ENCODE measurements at regions not wholly inside any gene's neighbourhood (a gene's known extent, or its start where the extent isn't known, plus 50 kb on each side); places are given as distances from the start of the nearest gene placed in this dataset.

DNA sequence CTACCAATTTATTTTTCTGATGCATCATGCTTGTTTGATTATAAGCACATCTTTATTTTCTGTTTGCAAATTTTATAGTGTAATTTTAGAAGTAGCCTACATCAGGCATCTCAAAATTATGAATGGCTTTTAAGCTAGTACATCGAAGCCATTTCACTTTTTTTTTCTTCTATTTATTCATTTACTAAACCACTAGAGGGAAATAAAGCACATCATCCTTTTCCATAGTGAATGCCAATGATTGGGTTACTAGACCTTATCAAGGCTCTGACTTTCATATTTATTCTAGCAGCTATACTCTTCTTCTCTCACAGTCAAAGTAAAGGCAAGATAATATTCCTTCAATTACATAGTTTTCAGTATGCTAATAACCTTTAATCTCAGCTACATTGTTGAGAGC is 736.4 kb upstream of the LRFN5 start:
- DNase-seq: no peak

DNA sequence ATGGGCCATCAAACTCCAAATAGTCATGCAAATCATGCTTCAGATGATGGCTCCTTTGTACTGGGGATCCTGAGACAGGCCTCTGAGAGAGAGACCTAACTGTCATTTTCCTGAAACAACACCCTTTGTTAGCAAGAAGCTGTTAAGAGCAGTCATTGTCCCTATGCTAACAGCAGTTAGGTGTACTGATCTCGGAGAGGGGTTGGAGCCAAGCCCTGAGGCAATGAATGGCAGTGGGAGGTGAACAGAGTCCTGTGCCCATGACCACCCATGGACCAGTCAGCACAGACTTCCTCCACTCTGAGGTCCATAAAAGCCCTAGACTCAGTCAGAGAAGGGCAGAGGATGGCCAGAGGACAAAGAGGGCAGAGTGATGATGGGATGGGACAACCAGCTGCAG is 747.6 kb upstream of the LRFN5 start:
- DNase-seq: no peak

DNA sequence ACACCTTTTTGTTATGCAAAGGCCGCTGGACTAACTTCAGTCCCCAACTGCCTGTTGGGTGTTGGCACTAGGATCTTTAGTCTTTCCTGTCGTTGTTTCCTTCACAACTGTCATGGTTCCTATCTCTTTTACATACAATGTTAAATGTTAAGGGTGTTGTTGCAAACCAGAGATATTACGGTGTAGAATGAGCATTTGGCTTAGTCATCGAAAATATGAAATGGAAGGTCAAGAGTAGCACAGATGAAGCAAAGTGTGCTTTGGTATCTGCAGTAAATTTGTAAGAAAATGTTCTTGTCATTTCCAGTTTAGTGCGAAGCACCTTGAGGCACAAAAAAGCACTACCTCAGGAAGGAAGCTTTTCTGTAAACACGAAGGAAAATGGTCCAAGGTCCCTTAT is 751.3 kb upstream of the LRFN5 start:
- DNase-seq: no peak

DNA sequence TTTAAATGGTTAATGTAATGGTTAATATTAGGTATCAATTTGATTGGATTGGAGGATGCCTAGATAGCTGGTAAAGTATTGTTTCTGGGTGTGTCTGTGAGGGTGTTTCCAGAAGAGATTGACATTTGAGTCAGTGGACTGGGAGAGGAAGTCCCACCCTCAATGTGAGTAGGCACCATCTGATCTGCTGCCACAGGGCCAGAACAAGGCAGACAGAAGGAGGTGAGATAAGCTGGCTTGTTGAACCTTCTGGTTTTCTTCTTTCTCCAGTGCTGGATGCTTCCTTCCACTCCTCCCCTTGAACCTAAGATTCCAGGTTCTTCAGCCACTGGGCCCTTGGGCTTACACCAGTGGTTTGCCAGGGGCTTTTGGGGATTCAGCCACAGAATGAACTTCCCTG is 756.5 kb upstream of the LRFN5 start:
- DNase-seq: no peak

DNA sequence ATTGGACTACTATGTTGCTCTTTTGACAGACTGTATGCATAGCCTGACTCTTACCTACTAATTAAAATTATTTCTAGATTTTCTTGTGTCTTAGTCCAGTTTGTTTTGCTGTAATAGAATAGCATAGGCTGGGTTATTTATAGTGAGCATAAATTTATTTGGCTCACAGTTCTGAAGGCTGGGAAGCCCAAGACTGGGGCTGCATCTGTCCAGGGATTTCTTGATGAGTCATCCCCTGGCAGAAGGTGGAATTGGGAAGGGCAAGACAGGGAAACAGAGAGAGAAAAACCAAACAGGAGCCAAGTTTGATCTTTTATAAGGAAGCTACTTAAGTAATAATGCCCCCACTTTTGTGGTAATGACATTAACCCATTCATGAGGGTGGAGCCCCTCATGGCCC is 759.2 kb upstream of the LRFN5 start:
- DNase-seq: no peak

DNA sequence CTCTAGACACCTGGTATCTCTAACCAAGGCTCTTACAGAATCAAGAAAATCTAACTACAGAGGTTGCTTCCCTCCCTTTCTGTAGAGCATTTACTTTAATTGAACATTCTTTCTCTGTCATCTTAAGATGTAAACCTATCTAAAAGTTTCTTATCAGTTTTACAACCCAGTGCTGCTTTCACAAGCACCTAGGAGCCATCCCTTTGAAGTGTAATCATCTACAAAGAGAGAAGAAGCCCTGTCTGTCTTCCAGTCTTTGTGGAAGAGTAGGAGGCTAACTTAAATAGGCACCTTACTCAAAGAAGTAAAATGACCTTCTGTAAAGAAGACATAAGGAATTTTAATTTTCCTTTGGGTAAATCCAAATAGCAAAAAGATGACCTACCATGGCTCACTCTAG is 763.9 kb upstream of the LRFN5 start:
- DNase-seq: no peak

DNA sequence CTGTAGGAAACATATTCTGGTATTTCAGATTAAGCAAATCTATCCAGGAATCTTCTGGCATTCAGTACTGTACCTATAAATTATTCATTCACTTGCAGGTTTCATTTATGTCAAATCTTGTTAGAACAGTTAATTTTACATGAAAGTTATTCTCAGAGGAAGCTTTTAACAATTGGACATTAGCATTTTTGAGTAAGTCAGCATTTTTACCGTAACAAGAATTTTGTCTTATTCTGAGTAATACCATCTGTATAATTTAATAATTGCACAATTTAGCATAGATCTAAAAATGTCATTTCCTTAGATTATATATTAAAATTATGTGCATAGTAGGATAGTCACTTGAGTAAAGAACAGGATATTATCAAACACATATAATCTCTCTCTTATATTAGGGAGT is 764.8 kb upstream of the LRFN5 start:
- DNase-seq: no peak

DNA sequence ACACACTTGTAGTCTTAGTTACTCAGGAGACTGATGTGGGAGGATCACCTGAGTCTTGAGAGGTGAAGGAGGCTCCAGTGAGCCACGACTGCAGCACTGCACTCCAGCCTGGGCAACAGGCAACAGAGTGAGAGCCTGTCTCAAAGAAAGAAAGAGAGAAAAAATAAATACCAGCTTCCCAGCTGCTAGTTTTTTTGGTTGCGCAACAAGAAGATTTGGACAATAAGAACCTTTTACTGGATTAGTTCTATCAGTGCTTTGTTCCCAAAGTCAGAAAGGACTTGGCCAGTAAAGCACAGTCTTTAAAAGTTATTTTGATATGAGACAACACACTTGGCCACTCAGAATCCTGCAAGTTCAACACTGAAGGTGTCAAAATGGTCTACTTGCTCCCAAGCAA is 768.1 kb upstream of the LRFN5 start:
- DNase-seq: no peak

DNA sequence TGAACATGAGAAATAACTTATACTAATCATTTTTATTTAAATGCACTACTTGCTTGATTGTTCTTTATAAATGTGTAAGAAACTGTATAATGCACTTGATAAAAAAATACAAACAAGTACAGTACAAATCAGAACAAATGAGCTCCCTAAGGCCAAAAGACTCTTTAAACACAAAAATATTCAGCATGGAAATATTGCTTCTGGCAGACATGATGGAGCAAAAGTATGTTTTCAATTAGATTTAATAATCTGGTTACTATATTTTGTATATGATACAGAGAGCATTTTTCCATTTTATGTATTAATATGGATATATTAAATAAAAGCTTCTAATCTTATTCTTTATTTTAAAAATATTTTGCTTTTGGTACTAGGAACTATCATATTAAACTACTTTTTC is 800.2 kb upstream of the LRFN5 start:
- no peak for DNase-seq

DNA sequence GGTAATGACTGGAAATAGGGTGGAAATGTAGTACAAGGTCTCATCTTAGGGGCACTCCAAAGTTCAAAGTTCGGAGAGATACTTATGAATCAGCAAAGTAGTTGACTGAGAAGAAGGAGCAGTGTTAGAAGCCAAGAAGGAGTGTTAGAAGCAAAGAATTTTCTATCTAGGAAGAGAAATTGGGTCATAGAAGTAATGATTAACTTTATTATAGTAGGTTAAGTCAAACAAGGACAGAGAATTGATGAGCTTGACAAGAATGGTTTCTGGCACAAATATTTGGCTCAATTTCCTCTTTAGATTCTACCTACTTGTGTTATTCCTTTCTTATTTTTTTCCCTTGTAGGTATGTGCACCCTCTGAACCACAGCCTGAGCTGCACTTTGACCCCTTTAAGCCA is 810.5 kb upstream of the LRFN5 start:
- no peak for DNase-seq

DNA sequence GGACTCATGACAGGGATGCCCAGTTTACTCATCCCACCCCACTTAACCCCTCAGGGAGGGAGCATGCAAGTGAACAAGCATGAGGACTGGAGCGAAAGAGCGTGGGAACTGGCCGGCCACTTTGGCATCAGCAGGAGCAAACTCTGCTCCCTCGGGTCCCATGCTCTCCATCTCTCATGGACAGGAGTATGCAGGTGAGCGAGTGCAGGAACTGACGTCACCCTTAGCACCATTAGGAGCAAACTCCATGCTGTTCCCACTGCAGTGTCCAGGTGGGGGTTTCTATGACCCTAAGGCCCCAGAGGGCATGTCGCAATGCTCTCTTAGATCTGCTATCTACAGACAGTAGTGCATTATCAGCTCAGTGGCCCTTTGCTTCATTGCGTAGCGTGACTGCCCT is 821.8 kb upstream of the LRFN5 start:
- no peak for DNase-seq

DNA sequence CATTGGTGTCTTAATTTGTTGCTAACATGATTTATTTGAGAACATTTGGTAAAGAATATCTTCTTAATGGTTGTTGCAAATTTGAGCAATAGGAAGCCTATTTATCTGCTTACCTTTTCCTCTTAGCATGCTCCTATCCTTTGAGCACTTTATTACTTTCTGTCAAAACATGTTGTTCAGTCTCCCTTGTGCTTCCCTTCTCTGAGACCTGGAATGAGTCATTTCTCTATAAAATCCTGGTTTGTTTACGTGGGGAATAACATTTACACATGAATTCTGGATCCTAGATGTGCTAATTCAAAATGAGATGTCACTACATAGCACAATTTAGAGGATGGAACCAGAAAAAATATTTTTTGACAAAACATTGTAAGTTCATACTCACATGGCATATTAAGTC is 844.0 kb upstream of the LRFN5 start:
- DNase-seq: no peak

DNA sequence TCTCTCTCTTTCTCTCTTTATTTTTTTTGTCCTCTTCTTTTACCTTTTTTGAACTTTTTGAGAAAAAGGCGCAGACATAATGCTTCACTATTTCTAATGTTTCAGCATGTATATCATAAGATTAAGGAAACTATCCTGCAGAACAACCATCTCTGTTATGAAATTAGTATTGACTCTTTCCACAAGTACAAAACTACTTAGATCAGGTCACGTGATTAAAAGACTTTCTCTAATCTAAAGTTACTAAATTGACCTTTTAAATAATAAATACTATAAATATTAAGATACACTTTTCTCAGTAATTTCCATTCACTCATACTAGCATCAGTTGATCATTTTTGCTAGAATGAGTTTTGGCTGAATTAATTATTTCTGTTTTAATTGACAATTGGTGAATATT is 844.5 kb upstream of the LRFN5 start:
- no peak for DNase-seq

DNA sequence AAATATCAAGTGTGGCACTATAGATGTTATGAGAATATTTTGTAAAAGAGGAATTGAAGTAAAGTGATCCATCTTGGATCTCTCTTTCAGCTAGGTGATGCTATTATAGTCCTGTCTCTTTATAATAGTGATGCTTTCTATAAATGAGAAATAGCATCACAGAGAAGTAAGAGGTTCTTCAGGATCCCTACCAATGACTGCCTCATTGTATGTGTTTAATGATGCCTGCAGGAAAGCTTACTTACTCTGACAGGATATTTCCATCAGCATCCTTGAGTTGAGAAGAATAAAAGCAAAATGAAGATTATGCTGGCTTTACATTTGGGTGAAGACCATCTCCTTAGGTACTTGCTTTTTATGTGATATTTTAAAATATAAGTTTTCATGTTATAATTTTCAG is 846.0 kb upstream of the LRFN5 start:
- peak; percentile 22 for DNase-seq

DNA sequence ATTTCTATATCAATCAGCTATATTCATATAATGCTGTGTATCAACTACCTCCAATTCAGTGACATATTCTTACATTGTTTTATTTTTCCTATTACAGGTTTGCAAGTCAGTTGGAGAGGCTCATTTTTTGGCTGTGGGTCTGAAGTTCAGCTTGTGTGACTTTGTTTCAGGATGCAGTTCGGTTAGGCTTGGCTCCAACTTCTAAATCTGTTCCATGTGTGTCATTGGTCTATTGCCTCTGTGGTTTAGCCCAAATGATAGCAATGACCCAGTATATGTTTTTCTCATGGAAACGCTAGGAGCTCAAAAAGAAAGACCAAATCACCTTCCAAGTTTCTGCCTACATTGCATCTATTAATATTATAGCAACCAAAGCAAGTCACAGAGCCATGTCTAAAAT is 848.6 kb upstream of the LRFN5 start:
- no peak for DNase-seq

DNA sequence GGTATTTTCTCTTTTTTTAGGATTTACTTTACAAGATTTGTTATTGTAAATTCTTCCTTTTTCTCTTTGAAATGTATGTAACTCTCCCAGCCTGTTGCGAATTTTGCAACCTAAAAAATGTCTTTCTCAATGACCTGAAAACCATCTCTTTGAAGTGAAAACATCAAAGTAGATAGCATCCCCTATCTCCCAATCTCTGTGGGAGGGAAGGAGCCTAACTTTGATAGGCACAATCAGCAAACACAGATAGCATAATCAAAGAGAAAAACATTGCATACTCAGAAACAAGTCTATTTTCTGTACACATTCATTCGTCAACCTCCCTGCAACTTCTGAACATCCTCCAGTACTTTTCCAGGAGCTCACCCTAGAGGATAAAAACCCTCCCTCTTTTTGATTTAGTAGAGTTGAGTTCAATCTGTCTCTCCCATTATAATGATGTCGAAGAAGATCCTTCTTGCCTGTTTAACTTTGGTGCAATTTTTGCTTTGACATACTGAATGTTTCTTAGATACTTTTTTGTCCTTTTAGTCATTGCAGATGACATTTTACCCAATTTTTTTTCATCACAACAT is 849.2 kb upstream of the LRFN5 start:
- no peak for DNase-seq

DNA sequence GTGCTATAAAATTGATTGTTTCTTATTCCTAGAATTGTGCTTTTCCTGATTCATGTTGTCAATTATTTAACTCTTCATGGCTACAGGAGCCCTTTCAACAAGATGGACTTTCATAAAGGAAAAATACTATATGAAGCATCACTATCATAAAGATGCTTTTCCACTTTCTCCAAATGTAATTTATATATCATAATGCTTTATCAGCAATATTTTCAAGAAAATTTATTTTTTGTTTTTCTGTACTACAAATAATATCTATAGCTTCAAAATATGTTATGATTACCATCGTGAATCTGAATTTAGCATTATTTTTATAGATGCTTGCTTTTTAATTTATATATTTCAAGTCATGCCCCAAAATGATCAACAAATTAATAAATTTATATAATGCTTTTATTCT is 873.5 kb upstream of the LRFN5 start:
- DNase-seq: no peak

DNA sequence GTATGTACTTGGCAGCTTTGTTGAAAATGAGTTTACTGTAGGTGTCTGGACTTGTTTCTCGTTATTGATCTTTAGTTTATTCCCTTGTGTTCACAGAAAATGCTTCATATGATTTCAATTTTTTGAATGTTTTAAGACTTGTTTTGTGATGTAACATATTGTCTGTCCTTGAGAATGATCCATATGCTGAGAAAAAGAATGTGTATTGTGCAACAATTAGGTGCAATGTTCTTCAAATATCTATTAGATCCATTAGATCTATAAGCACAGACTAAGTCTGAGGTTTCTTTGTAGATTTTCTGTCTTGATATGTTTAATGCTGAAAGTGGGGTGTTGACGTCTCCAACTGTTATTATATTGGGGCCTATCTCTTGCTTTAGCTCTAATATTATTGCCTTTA is 879.6 kb upstream of the LRFN5 start:
- DNase-seq: no peak

DNA sequence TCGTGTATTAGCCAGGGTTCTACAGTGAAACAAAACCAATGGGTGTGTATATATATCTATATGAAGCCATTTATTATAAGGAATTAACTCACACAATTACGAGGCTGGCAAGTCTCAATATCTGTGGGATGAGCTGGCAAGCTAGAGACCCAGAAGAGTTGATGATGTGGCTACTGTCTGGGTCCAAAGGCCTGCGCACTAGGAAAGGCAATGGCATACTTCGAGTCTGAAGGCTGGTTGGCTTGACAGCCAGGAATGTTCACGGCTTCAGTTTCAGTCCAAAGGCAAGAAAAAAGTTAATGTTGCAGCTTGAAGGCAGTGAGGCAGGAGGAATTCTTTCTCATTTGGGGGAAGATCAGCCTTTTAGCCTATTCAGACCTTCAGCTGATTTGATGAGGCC is 893.3 kb upstream of the LRFN5 start:
- no peak for DNase-seq

DNA sequence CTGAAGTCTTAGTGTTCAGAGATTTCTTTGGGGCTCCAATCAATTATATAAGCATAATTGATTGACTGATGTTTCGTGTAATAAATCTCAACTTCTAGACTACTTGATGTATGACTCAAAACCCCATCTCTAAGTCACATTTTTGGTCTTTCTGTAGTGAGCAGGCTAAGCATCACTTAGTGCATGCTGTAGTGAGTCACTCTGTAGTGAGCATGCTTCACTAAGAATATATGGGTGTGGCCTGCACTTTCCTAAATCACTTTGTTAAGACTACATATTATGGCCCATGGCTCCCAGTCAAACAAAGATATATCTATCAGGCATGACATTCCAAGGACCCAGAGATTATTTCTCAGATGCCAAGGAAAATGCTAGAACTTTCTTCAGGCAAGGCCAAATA is 909.4 kb upstream of the LRFN5 start:
- no peak for DNase-seq

DNA sequence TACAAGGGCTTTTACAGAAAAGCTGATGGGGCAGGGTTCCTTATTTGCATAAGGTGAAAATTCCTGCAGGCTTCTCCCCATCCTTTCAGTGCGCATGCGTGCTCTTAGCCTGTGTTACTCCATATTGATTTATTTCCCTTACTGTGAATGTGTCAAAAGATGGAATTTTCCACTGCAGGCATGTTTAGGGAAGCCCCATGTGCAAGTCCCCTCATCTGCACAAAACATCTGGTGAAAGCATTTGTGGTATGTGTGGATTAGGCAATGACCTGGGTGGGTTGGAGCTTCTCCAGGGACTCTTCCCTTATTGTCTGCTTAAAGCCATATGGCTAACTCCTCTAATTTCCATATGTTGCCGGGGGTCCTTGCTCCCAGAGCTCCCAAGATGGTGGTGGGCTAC is 912.7 kb upstream of the LRFN5 start:
- no peak for DNase-seq

DNA sequence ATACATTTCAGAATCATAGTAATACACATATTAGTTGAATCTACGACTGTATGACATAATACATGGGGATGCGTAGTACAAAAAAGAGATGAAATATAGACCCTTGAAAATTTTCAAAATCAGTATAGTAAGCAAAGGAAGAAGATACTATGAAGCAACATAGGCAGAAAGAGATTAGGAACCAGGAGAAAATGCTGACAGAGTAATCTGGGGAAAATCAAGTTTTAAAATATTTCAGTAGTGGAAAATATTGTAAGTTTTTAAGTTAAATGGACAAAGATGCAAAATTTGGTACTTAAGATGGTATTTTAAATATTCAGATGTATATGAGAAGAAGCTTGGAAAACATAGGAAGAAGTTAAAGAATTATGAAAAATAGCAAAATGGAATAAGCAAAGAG is 915.6 kb upstream of the LRFN5 start:
- no peak for DNase-seq

DNA sequence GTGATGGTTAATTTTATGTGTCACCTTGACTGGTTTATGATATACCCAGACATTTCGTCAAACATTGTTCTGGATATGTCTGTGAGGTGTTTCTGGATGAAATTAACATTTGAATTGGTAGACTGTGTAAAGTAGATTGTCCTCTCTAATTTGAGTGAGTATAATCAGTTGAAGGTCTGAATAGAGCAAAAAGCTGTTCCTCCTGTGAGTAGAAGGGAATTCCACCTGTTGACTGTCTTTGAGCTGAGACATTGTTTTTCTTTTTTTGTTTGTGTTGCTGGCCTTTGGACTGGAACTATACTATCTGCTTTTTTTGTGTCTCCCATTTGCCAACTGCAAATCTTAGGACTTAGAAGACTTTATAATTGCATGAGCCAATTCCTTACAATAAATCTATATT is 920.9 kb upstream of the LRFN5 start:
- DNase-seq: no peak

DNA sequence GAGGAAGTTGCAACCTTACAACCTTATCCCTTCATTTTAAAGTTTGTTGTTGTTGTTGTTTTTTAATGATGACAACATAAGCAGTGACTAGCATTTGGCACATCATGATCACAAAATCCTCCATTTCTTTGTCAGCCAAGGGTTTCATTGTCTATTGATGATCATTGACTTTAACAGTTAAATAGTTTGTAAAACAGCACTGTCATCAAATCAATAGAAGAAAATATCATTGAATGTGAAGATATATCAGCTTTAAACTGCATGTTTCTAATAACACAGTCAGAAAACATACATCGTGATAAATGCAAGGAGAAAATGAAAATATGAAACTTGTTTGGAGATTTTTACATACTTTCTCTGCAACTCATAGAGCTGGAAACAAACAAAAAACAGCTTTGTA is 922.3 kb upstream of the LRFN5 start:
- no peak for DNase-seq

DNA sequence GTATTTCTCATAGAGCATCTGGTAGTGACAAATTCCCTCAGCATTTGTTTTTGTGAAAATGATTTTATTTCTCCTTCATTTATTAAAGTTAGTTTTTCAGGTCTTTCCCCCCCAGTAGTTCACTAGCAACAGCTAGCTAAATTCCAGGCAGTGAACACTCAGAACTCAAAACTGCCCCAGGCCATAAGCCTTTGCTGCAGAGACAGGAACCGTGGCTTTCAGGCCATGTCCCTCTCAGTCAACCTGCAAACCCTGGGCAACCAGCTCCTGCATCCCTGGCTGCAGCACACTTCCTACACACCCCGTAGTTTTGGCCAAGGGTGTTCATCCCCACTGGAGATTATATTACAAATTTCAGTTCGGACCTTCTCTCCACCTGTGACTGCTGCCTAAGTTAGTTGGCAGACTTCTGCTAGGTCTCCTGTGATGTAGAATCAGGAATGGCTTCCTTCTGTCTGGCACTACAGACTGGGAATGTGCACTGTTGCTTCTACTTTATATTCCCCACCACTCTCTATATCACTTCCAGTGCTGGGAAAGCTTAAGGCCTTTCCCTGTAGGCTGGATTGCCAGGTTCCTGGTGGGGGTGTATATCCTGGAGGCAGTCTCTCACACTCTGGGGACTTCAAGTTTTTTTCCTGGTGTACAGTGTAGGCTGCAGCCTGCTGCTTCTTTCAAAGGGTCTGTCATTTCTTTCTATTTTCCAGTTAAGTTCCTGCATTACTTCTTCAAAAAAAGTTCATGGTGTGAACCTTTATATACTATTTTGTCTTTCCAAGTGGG is 924.4 kb upstream of the LRFN5 start:
- DNase-seq: no peak
